NCI-H146 treated with DMSO at 0.1 percent for 48 hours (cell line): ENCODE measurements at regions not wholly inside any gene's neighbourhood (a gene's known extent, or its start where the extent isn't known, plus 50 kb on each side); places are given as distances from the start of the nearest gene placed in this dataset.

Experiments used
- DNase-seq: peaks from one replicate; lab custom pipeline; 2025; ENCODE audit not compliant: unreplicated experiment; lab: John Stamatoyannopoulos, UW

- DNase-seq, result no peak
Measured at GRCh38 chr9:109728686-109729300, 51.2 kb upstream of the PALM2AKAP2 start.

- DNase-seq, result no peak
Measured at GRCh38 chr9:109729513-109729912, 50.5 kb upstream of the PALM2AKAP2 start.
